ENCODE measurements at regions not wholly inside any gene's neighbourhood (a gene's known extent, or its start where the extent isn't known, plus 50 kb on each side); places are given as distances from the start of the nearest gene placed in this dataset.

GRCh38 chr17:72258711-72259110 is 137.9 kb downstream of the SOX9 start:
- no peak overlapping the region for H3K4me3 ChIP-seq (replicated peaks in 1 of 4; ENCODE audit: control extremely low read depth in 1 of 4, insufficient read depth in 1 of 4, low read depth in 3 of 4, low read length in 4 of 4)
- H3K4me2 ChIP-seq (ENCODE audit: extremely low read depth, insufficient read depth, low read length) = no peak overlapping the region
- no peak overlapping the region for H3K27ac ChIP-seq (ENCODE audit: insufficient read depth, low read length)
- H3K9me3 ChIP-seq (ENCODE audit: control insufficient read depth, insufficient read depth, low read depth, low read length) = no peaks in the 10 kb centered on the region
- DNase-seq (ENCODE audit: low read depth in 2 of 2) = no peak
- H3K36me3 ChIP-seq (ENCODE audit: control insufficient read depth, insufficient read depth, low read length) = no peaks in the 10 kb centered on the region
- no peaks in the 10 kb centered on the region for H3K27me3 ChIP-seq (ENCODE audit: control insufficient read depth, insufficient read depth, low read length)
- H2AFZ ChIP-seq (ENCODE audit: low read length) = no peak overlapping the region
- no peaks in the 10 kb centered on the region for H3K79me2 ChIP-seq (ENCODE audit: control insufficient read depth, insufficient read depth, low read length)
- H4K20me1 ChIP-seq (ENCODE audit: control insufficient read depth, extremely low read depth, insufficient read depth, low read length) = no peaks in the 10 kb centered on the region
- no peak overlapping the region for H3K9ac ChIP-seq (ENCODE audit: insufficient read depth, low read length)
- TF ChIP-seq CTCF (conservative IDR thresholded peaks at IDR 0.05 in 1 of 2, IDR thresholded peaks at IDR 0.05 in 1 of 2; ENCODE audit: low read depth in 1 of 2, low read length in 2 of 2) (no peak), EZH2 (IDR thresholded peaks at IDR 0.05; ENCODE audit: low read length, missing control alignments) (no peak)
- H3K4me1 ChIP-seq (ENCODE audit: control insufficient read depth, extremely low read depth, insufficient read depth, low read length) = no peaks in the 10 kb centered on the region

DNA sequence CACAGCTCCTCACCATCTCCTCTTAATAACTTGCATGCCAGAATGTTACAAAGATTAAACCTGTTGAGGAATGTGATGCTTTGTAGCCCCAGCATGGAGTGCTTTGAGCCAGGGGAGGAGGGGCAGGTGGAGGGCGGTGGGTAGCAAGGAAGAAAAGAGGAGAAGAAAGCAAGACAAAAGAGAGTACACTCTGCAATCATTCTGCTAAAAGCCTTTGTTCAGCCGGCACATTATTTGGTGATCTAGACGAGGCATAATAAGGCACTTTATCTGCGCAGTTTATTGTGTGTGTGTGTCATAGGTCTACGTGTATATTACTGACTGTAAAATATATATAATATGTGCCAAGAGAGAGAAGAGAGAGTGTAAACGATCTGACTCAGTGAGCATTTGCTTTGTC is 139.1 kb downstream of the SOX9 start:
- Histone ChIP-seq H3K9ac (ENCODE audit: insufficient read depth, low read length) (no peak overlapping the region), H4K20me1 (ENCODE audit: control insufficient read depth, extremely low read depth, insufficient read depth, low read length) (no peaks in the 10 kb centered on the region), H3K79me2 (ENCODE audit: control insufficient read depth, insufficient read depth, low read length) (no peaks in the 10 kb centered on the region), H3K9me3 (ENCODE audit: control insufficient read depth, insufficient read depth, low read depth, low read length) (no peaks in the 10 kb centered on the region), H3K27me3 (ENCODE audit: control insufficient read depth, insufficient read depth, low read length) (no peaks in the 10 kb centered on the region), H3K4me3 (replicated peaks in 1 of 4; ENCODE audit: control extremely low read depth in 1 of 4, insufficient read depth in 1 of 4, low read depth in 3 of 4, low read length in 4 of 4) (no peak overlapping the region), H3K4me2 (ENCODE audit: extremely low read depth, insufficient read depth, low read length) (no peak overlapping the region), H2AFZ (ENCODE audit: low read length) (no peak overlapping the region), H3K36me3 (ENCODE audit: control insufficient read depth, insufficient read depth, low read length) (no peaks in the 10 kb centered on the region), H3K4me1 (ENCODE audit: control insufficient read depth, extremely low read depth, insufficient read depth, low read length) (no peaks in the 10 kb centered on the region), H3K27ac (ENCODE audit: insufficient read depth, low read length) (no peak overlapping the region)
- TF ChIP-seq CTCF (conservative IDR thresholded peaks at IDR 0.05 in 1 of 2, IDR thresholded peaks at IDR 0.05 in 1 of 2; ENCODE audit: low read depth in 1 of 2, low read length in 2 of 2) (no peak), EZH2 (IDR thresholded peaks at IDR 0.05; ENCODE audit: low read length, missing control alignments) (no peak)
- no peak for DNase-seq (ENCODE audit: low read depth in 2 of 2)

DNA sequence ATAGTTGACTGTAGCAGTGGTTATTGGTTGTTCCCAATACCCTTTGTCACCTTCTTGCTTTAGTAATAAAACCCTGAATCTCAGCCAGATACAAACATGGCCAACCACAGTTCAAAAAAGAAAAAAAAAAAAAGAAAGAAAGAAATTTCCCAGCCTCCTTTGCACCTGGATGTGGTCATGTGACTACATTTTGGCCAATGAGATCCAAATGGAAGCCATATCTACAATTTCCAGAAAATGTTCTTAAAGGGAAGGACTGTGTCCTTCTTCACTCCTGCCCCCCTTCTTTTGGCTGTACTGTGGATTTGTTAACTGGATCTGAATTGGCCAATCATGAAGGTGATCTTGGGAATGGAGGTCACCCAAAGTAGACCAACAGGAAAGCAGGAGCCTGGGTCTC is 141.9 kb downstream of the SOX9 start:
- Histone ChIP-seq H3K27me3 (ENCODE audit: control insufficient read depth, insufficient read depth, low read length) (peaks cover 3% of the 10 kb centered on the region), H3K9ac (ENCODE audit: insufficient read depth, low read length) (no peak overlapping the region), H3K36me3 (ENCODE audit: control insufficient read depth, insufficient read depth, low read length) (no peaks in the 10 kb centered on the region), H3K4me3 (replicated peaks in 1 of 4; ENCODE audit: control extremely low read depth in 1 of 4, insufficient read depth in 1 of 4, low read depth in 3 of 4, low read length in 4 of 4) (no peak overlapping the region), H3K4me2 (ENCODE audit: extremely low read depth, insufficient read depth, low read length) (no peak overlapping the region), H3K27ac (ENCODE audit: insufficient read depth, low read length) (no peak overlapping the region), H3K79me2 (ENCODE audit: control insufficient read depth, insufficient read depth, low read length) (no peaks in the 10 kb centered on the region), H2AFZ (ENCODE audit: low read length) (no peak overlapping the region), H3K9me3 (ENCODE audit: control insufficient read depth, insufficient read depth, low read depth, low read length) (no peaks in the 10 kb centered on the region), H4K20me1 (ENCODE audit: control insufficient read depth, extremely low read depth, insufficient read depth, low read length) (no peaks in the 10 kb centered on the region), H3K4me1 (ENCODE audit: control insufficient read depth, extremely low read depth, insufficient read depth, low read length) (no peaks in the 10 kb centered on the region)
- no peak for DNase-seq (ENCODE audit: low read depth in 2 of 2)
- no peak for TF ChIP-seq CTCF (conservative IDR thresholded peaks at IDR 0.05 in 1 of 2, IDR thresholded peaks at IDR 0.05 in 1 of 2; ENCODE audit: low read depth in 1 of 2, low read length in 2 of 2)
- TF ChIP-seq EZH2 (IDR thresholded peaks at IDR 0.05; ENCODE audit: low read length, missing control alignments) = no peak

All from fibroblast of lung (primary cell).